ENCODE measurements at regions not wholly inside any gene's neighbourhood (a gene's known extent, or its start where the extent isn't known, plus 50 kb on each side); places are given as distances from the start of the nearest gene placed in this dataset.

GRCh38 chr7:67711706-67712105 is 715.1 kb downstream of the TYW1 start (continued):
- TF ChIP-seq ZNF660 (tag by site-specific recombination; IDR thresholded peaks at IDR 0.05) (no peak), ZSCAN30 (tag by site-specific recombination; IDR thresholded peaks at IDR 0.05) (no peak)

DNA sequence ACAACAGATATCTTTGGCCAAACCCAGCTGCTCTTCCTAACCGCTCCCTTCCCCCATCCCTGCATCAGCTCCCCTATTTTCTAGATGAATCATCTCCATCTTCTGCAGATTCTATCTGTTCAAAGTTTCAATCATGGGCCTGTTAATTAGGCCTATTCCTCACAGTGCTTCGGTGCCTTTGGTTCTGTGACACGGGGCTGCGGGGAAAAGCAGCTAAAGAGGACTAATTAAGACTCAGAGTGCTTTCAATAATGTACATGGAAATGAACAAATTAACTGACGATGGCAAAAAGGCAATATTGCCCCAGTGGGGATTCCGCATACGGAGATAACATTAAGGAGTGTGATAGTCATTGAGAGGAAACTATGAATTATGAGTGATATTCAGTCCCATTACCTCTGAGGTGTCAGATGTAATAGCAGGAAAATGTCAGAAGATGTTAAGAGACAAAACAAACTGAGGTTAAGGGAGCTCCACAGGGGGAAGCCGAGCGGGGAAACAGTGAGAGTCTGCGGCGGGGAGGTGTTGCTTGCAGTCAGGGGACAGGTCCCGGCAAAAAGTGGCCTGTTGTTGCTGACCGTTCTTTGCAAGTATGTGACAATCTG is 716.9 kb downstream of the TYW1 start:
- Histone ChIP-seq H3K27ac (ENCODE audit: extremely low read depth, low read depth, low read length) (no peak overlapping the region), H3K36me3 (ENCODE audit: control insufficient read depth in 2 of 2, insufficient read depth in 1 of 2, low read length in 2 of 2) (no peaks in the 10 kb centered on the region), H3K4me3 (ENCODE audit: low read depth, low read length) (no peak overlapping the region), H3K4me1 (ENCODE audit: control insufficient read depth, insufficient read depth, low read length) (no peaks in the 10 kb centered on the region), H3K9me3 (ENCODE audit: control insufficient read depth, insufficient read depth, low read depth, low read length) (no peaks in the 10 kb centered on the region)
- ChIA-PET CTCF (no interaction called here), POLR2A (no interaction called here)
- TF ChIP-seq ZFHX2 (tag by site-specific recombination; conservative IDR thresholded peaks at IDR 0.05) (no peak), WT1 (tag by site-specific recombination; IDR thresholded peaks at IDR 0.05) (no peak), PATZ1 (tag by site-specific recombination; IDR thresholded peaks at IDR 0.05) (no peak), ZFP41 (tag by site-specific recombination; IDR thresholded peaks at IDR 0.05; ENCODE audit: borderline replicate concordance) (no peak)

DNA sequence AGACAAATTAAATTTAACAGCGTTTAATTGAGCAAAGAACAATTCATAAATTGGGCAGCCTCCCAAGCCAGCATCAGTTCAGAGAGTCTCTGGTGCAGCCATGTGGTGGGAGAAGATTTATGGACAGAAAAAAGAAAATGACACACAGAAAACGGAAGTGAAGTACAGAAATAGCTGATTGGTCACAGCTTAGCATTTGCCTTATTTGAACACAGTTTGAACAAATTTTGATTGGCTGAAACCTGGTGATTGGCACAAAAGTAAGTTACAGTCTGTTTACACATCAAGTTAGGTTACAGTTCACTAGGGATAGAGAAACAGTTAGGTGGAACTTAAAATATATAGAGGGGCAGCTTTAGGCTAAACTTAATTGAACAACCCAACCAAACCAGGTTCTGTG is 720.1 kb downstream of the TYW1 start:
- POLR2A ChIA-PET: no interaction called here
- no peak overlapping the region for H3K4me3 ChIP-seq (ENCODE audit: low read depth, low read length)
- no peaks in the 10 kb centered on the region for H3K4me1 ChIP-seq (ENCODE audit: control insufficient read depth, insufficient read depth, low read length)
- H3K9me3 ChIP-seq (ENCODE audit: control insufficient read depth, insufficient read depth, low read depth, low read length): no peaks in the 10 kb centered on the region
- no peak overlapping the region for H3K27ac ChIP-seq (ENCODE audit: extremely low read depth, low read depth, low read length)
- TF ChIP-seq ZNF558 (tag by site-specific recombination; IDR thresholded peaks at IDR 0.05): no peak
- TF ChIP-seq ZNF175 (tag by site-specific recombination; IDR thresholded peaks at IDR 0.05): no peak
- TF ChIP-seq ZNF211 (tag by site-specific recombination; IDR thresholded peaks at IDR 0.05; ENCODE audit: low read depth): no peak
- no peak for TF ChIP-seq ZNF23 (tag by site-specific recombination; IDR thresholded peaks at IDR 0.05; ENCODE audit: borderline replicate concordance)
- no peak for TF ChIP-seq ZBTB48 (tag by site-specific recombination; IDR thresholded peaks at IDR 0.05)
- TF ChIP-seq ZNF121 (tag by site-specific recombination; IDR thresholded peaks at IDR 0.05): no peak
- no peak for TF ChIP-seq ZNF248 (tag by site-specific recombination; IDR thresholded peaks at IDR 0.05)
- TF ChIP-seq ZSCAN4 (tag by site-specific recombination; IDR thresholded peaks at IDR 0.05): no peak
- TF ChIP-seq ZNF701 (tag by site-specific recombination; IDR thresholded peaks at IDR 0.05): no peak
- no peak for TF ChIP-seq YY1 (tag by site-specific recombination; IDR thresholded peaks at IDR 0.05)
- TF ChIP-seq, protein P1, sequence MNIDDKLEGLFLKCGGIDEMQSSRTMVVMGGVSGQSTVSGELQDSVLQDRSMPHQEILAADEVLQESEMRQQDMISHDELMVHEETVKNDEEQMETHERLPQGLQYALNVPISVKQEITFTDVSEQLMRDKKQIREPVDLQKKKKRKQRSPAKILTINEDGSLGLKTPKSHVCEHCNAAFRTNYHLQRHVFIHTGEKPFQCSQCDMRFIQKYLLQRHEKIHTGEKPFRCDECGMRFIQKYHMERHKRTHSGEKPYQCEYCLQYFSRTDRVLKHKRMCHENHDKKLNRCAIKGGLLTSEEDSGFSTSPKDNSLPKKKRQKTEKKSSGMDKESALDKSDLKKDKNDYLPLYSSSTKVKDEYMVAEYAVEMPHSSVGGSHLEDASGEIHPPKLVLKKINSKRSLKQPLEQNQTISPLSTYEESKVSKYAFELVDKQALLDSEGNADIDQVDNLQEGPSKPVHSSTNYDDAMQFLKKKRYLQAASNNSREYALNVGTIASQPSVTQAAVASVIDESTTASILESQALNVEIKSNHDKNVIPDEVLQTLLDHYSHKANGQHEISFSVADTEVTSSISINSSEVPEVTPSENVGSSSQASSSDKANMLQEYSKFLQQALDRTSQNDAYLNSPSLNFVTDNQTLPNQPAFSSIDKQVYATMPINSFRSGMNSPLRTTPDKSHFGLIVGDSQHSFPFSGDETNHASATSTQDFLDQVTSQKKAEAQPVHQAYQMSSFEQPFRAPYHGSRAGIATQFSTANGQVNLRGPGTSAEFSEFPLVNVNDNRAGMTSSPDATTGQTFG (tag by site-specific recombination; IDR thresholded peaks at IDR 0.05; ENCODE audit: borderline replicate concordance): no peak
- TF ChIP-seq ZNF792 (tag by site-specific recombination; IDR thresholded peaks at IDR 0.05): no peak
- no peak for TF ChIP-seq ZNF449 (tag by site-specific recombination; IDR thresholded peaks at IDR 0.05)
- no peak for TF ChIP-seq SALL2 (tag by site-specific recombination; IDR thresholded peaks at IDR 0.05; ENCODE audit: borderline replicate concordance)
- TF ChIP-seq TCF7L2 (IDR thresholded peaks at IDR 0.05; ENCODE audit: borderline replicate concordance, low read depth, low read length): no peak
- TF ChIP-seq, protein P2, sequence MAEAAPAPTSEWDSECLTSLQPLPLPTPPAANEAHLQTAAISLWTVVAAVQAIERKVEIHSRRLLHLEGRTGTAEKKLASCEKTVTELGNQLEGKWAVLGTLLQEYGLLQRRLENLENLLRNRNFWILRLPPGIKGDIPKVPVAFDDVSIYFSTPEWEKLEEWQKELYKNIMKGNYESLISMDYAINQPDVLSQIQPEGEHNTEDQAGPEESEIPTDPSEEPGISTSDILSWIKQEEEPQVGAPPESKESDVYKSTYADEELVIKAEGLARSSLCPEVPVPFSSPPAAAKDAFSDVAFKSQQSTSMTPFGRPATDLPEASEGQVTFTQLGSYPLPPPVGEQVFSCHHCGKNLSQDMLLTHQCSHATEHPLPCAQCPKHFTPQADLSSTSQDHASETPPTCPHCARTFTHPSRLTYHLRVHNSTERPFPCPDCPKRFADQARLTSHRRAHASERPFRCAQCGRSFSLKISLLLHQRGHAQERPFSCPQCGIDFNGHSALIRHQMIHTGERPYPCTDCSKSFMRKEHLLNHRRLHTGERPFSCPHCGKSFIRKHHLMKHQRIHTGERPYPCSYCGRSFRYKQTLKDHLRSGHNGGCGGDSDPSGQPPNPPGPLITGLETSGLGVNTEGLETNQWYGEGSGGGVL (tag by site-specific recombination; IDR thresholded peaks at IDR 0.05): no peak
- TF ChIP-seq ZNF354C (tag by site-specific recombination; IDR thresholded peaks at IDR 0.05; ENCODE audit: borderline replicate concordance, low read depth): no peak
- CTCF ChIA-PET: no interaction called here
- no peaks in the 10 kb centered on the region for H3K36me3 ChIP-seq (ENCODE audit: control insufficient read depth in 2 of 2, insufficient read depth in 1 of 2, low read length in 2 of 2)

Data from HEK293 (cell line).